8988T (cell line): ENCODE measurements at regions not wholly inside any gene's neighbourhood (a gene's known extent, or its start where the extent isn't known, plus 50 kb on each side); places are given as distances from the start of the nearest gene placed in this dataset.

Experiments used
- DNase-seq: peaks from one replicate; pipeline ENCODE4 v3.0.0; 2011

GRCh38 chr6:169988769-169989550 is 237.5 kb downstream of the ERMARD start:
- DNase-seq, result no peak

DNA sequence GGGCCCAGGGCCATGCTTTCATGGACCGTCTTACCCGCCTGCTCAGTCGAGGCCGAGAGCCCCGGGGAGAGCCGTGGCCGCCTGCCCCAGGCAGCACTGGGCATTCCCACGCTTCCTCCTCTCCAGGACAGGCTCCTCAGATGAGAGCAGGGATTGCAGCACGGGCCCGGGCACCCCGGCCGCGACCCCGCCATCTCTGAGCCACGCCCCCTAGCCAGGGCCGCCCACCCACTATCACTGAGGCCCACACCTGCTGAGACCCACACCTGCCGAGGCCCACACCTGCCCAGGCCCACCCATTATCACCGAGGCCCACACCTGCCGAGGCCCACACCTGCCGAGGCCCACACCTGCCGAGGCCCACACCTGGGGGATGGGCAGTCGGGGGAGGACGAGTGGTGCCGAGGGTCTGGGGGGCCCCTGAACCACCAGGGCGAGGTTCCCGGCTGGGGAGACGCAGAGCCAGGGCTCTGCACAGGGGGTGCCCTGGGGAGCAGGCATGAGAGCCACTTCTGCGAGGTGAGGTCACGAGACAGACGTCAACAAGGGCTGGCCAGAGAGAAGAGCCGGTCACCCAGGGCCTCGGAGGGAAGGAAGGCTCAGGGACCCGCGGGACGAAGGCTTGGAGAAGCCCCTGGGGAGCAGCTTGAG is 235.6 kb downstream of the ERMARD start:
- DNase-seq, result no peak

- DNase-seq, result no peak
Measured at GRCh38 chr6:169986171-169986847, 234.9 kb downstream of the ERMARD start.

- DNase-seq, result no peak
Measured at GRCh38 chr6:169985121-169986015, 233.9 kb downstream of the ERMARD start.

GRCh38 chr6:169984181-169985120 is 233.0 kb downstream of the ERMARD start:
- DNase-seq, result no peak

DNA sequence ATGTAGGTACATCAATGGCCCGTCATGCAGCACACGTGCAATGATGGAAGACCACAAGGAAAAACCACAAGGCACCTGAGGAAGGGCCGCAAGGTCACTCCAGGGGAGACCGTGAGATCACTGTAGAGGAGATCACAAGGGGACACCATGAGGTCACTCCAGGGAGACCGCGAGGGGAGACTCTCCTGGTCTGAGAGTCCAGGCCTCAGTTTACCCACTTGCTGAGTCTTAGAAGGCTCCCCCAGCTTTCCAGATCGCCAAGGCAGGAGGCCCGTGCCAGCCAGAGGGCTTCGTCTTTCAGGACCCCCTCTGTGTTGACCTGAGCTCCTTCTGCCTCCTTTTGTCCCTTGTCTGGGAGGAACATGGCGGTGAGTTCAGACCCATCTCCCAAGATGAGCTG is 232.2 kb downstream of the ERMARD start:
- no peak for DNase-seq

GRCh38 chr6:169982461-169983386 is 231.3 kb downstream of the ERMARD start:
- DNase-seq, result no peak

DNA sequence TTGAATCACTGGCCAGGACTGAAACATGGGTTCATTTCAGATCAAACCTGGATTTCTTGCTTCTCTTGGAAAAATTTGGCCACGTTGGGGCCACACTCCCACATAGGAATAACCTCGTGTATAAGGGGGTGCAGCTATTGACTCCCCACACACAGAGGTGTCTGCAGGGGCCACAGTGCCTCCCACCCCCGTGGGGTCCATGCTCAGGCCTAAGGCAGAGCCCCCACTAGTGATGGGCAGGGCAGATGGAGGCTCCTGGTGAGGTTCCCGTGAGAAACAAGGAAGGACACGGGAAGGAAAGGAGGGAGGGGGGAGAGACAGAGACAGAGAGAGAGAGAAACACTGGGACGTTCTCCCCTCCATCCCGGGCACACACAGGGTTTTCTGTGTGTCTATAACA is 230.5 kb downstream of the ERMARD start:
- no peak for DNase-seq

GRCh38 chr6:169981568-169981967 is 230.1 kb downstream of the ERMARD start:
- DNase-seq, result no peak

DNA sequence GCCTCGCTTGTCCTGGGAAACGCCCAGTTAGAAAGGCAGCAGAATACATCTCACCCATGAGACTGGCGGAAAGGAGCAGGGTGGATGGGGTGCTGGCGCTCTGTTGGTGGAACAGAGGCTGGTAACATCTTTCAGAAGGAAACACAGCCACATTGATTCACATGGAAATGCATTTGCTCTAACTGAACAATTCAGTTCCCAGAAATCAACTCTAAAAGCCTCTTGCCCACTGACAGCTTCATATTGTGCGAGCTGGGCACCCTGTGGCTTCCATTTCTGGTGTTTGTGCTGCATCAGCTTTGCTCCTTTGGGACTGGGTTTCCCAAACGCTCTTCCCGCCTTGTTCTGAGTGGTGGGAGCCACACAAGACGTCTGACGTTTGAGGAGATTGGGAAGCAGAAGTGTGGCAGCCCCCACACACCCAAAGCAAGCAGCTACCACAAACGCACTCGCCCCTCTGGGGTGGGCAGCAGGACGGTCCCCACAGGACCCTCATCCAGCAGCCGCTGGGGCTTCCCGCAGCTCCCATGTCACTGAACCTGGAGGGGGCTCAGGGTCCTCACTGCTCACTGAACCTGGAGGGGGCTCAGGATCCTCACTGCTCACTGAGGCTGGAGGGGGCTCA is 229.5 kb downstream of the ERMARD start:
- no peak for DNase-seq

DNA sequence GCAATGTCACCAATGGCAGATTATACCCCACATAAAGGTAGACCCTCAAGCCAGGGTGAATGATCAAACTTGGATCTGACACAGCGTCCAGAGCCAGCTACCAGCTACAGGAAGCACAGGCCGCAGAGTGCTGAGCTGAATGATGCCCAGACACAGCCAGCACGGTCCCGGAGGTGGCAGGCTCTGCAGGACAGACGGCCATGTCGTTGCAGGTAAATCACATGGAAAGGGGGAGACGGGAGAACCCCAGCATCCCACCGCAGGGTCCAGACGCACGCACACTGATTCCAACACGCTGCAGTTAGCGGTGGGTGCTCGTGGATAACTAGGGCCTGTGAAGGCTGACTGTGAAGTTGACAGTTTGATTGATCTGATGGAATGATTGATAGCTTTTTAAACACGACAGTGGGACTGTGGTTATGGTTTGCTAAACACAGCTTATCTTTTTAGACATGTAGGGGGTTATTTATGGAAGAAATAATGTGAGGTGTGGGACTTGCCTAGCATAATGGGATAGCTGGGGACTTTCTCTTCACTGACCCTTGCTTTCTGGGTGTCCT is 228.5 kb downstream of the ERMARD start:
- no peak for DNase-seq

- DNase-seq, result no peak
Measured at GRCh38 chr6:169978615-169979161, 227.3 kb downstream of the ERMARD start.

DNA sequence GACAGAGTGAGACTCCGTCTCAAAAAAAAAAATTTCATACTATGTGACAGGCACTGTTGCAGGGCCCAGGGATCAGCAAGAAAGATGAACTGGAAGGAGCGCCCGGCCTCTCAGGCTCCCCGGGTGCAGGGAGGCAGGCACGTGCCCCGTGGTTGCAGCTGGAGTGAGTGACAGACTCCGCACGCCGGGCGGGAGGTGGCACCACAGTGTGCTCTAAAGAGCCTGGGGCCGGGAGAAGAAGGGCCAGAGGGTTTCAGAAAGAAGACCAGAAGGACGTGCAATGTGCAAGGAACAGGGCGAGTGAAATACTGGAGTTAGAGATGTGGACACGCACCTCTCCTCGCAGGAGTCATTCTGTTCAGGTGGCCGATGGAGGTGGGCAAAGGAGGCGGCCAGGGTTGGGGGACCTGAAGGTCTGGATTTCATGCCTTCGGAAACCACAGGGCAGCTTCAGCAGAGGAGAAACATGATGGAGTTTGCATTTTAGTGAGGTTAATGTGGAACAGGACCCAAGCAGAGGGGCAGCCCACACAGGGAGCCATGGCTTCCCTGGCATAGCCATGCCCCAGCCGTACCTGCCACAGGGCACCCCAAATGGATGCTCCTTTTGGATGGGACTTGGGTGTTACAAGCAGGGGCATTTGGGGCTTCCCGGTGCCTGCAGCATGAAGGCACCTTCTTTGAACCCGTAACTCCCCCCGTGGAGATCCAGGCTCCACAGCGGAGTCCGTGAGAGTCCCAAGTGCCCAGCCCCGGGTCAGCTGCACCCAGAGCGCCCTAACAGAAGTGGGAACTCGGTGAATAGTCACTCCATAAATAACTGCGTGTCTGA is 226.2 kb downstream of the ERMARD start:
- no peak for DNase-seq

DNA sequence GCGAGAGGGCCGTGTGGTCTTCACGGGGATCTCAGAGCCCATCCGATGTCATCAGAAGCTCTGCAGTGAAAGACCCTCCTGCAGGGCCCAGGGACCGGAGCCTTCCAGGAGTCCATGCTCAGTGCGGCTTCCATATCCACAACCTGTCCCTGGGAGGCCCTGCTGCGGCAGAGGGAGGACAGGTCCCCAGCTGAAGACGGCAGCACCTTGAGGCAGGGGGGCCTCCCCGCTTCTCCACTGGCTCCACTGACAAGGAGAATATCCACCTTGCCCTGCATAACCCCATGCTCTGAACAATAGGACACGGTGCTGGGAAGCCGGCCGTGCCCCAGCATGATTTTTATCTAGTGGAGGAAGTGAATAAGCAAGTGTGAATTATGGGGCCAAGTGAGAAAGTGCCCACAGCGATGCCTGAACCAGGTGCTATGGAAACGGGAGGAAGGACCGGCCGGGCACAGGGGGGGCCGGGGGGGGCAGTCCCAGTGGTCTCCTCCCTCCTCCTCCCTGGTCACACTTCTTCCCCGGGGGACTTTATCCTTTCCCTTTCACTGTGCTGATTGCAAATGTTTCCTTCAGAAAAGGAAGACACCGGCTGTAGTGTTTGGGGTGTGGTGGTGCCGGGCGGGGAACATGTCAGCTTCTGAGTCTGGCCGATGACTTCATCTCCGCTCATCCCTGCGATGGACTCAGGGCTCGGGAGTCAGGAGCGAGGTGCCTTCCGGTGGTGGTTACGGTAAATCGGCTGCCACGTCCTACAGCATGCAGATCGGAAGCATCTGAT is 225.1 kb downstream of the ERMARD start:
- DNase-seq, result no peak

- DNase-seq, result no peak
Measured at GRCh38 chr6:169975701-169976100, 224.3 kb downstream of the ERMARD start.

GRCh38 chr6:169975286-169975685 is 223.9 kb downstream of the ERMARD start:
- no peak for DNase-seq

DNA sequence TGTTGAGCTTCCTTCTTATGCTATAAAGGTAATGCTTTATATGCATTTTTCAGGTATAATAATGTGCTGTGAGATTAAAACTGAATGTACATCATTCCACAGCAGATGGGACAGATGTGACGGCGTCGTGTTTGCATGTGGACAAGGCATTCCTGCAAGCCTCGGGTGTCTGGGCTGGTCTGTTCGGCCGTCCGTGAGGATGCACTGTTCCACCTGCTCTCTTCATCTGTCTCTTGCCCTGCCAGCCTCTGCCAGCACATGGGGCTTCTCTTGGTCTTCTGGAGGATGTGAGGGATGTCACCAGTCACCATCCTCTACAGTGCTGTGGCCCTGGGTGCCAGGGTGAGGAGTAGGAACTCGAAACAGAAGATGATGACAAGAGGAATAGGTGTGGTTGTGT is 223.2 kb downstream of the ERMARD start:
- DNase-seq, result no peak
